ENCODE measurements at regions not wholly inside any gene's neighbourhood (a gene's known extent, or its start where the extent isn't known, plus 50 kb on each side); places are given as distances from the start of the nearest gene placed in this dataset.

GRCh38 chr6:160808263-160808662 lies 106.2 kb downstream of the PLG start:
- Histone ChIP-seq H3K56ac (replicated peaks; ENCODE audit: insufficient read length, low read depth, low read length) (no peak overlapping the region), H2AFZ (ENCODE audit: low read length) (no peak overlapping the region), H3K9ac (replicated peaks in 1 of 4; ENCODE audit: extremely low read depth in 1 of 4, low read depth in 3 of 4, low read length in 3 of 4) (no peak overlapping the region), H3K27ac (ENCODE audit: low read depth, low read length) (no peak overlapping the region), H3K36me3 (ENCODE audit: control insufficient read depth in 2 of 4, insufficient read depth in 4 of 4, low read length in 3 of 4) (no peaks in the 10 kb centered on the region), H2AK5ac (ENCODE audit: low read depth, low read length) (no peak overlapping the region), H3K4me3 (ENCODE audit: extremely low read depth in 1 of 4, insufficient read depth in 2 of 4, low read depth in 3 of 4, low read length in 4 of 4) (no peak overlapping the region), H3K79me1 (ENCODE audit: low read depth, low read length) (no peaks in the 10 kb centered on the region), H4K91ac (replicated peaks; ENCODE audit: insufficient read length, low read length) (no peak overlapping the region), H4K8ac (ENCODE audit: extremely low read depth, insufficient read depth, low read length) (no peak overlapping the region), H2BK12ac (ENCODE audit: low read depth, low read length) (no peak overlapping the region), H2BK120ac (replicated peaks; ENCODE audit: low read depth, low read length) (no peak overlapping the region), H3K23me2 (ENCODE audit: low read depth, low read length) (no peaks in the 10 kb centered on the region), H3K27me3 (replicated peaks in 1 of 4; ENCODE audit: control insufficient read depth in 3 of 4, extremely low read depth in 1 of 4, insufficient read depth in 3 of 4, low read length in 3 of 4) (no peaks in the 10 kb centered on the region; a peak in 1 of 7 replicates), H4K5ac (ENCODE audit: insufficient read length, low read depth, low read length) (no peak overlapping the region), H3K4me1 (replicated peaks in 1 of 4; ENCODE audit: control insufficient read depth in 3 of 4, insufficient read depth in 4 of 4, low read length in 3 of 4) (no peaks in the 10 kb centered on the region), H3K4ac (replicated peaks; ENCODE audit: insufficient read length, low read depth, low read length) (no peak overlapping the region), H2BK15ac (ENCODE audit: low read length) (no peak overlapping the region), H3K4me2 (ENCODE audit: insufficient read depth in 1 of 2, low read depth in 2 of 2, low read length in 2 of 2) (no peak overlapping the region), H3K79me2 (ENCODE audit: control insufficient read depth in 1 of 2, insufficient read depth in 2 of 2, low read length in 2 of 2) (no peaks in the 10 kb centered on the region), H3K9me3 (ENCODE audit: insufficient read depth in 2 of 2, low read depth in 1 of 2, low read length in 1 of 2) (no peaks in the 10 kb centered on the region), H2BK5ac (ENCODE audit: low read depth, low read length) (no peak overlapping the region), H2BK20ac (ENCODE audit: low read length) (no peak overlapping the region), H3K23ac (ENCODE audit: insufficient read length) (no peak overlapping the region), H3K14ac (ENCODE audit: insufficient read length) (no peak overlapping the region), H3K18ac (ENCODE audit: extremely low read depth, low read length) (no peak overlapping the region), H4K20me1 (replicated peaks in 1 of 2; ENCODE audit: control insufficient read depth in 1 of 2, insufficient read depth in 2 of 2, low read length in 2 of 2) (no peaks in the 10 kb centered on the region)
- FAIRE-seq (no peak), DNase-seq (ENCODE audit: low read depth in 1 of 2, low spot score in 2 of 2) (no peak)
- 87% methylated on average over 2 of the region's 2 CpGs; no CpG with 5 or more reads in 1 of the 2 experiments for WGBS, 2 experiments (ENCODE audit: extremely low coverage in 1 of 2, insufficient coverage in 1 of 2, insufficient read length in 1 of 2, insufficient replicate concordance in 2 of 2, low coverage in 1 of 2, low lambda C conversion rate in 2 of 2, missing lambda C conversion rate in 1 of 2)
- POLR2A ChIA-PET (ENCODE audit: partially characterized antibody), result no interaction called here
- CTCF ChIA-PET (ENCODE audit: partially characterized antibody), result interaction anchor here (1.2 to 1.6 kb wide), 2 partner anchors 31 to 41 kb away, joined by 3 read pairs; no protein-coding TSS in a partner anchor
- no peak for TF ChIP-seq SIX5 (IDR thresholded peaks at IDR 0.05; ENCODE audit: low read depth, low read length)
- TF ChIP-seq KDM1A (IDR thresholded peaks at IDR 0.05; ENCODE audit: borderline replicate concordance, low read length), result no peak
